GM20000 (cell line): ENCODE measurements at regions not wholly inside any gene's neighbourhood (a gene's known extent, or its start where the extent isn't known, plus 50 kb on each side); places are given as distances from the start of the nearest gene placed in this dataset.

Source experiments
- DNase-seq: peaks from one replicate; pipeline ENCODE4 v3.0.0; 2012; ENCODE audit warnings: low spot score
- CTCF ChIP-seq: IDR thresholded peaks from 2 replicates; pipeline ENCODE4 v1.5.1; 2012; ENCODE audit warnings: mild to moderate bottlenecking, control low read depth; ENCODE audit errors: extremely low read depth, missing control alignments

GRCh38 chr10:43710772-43711471 lies 62.2 kb upstream of the ZNF32 start:
- no peak for DNase-seq
- TF ChIP-seq CTCF: no peak

GRCh38 chr10:43708262-43708661 lies 59.6 kb upstream of the ZNF32 start:
- TF ChIP-seq CTCF: no peak
- DNase-seq: no peak

- TF ChIP-seq CTCF: no peak
- no peak for DNase-seq
Measured at GRCh38 chr10:43707770-43708169, 59.1 kb upstream of the ZNF32 start.

GRCh38 chr10:43706166-43706565 lies 57.5 kb upstream of the ZNF32 start:
- DNase-seq: no peak
- TF ChIP-seq CTCF: no peak

GRCh38 chr10:43703286-43703685 lies 54.6 kb upstream of the ZNF32 start:
- TF ChIP-seq CTCF: no peak
- no peak for DNase-seq

GRCh38 chr10:43702936-43703281 lies 54.2 kb upstream of the ZNF32 start:
- no peak for TF ChIP-seq CTCF

GRCh38 chr10:43702213-43702935 lies 53.7 kb upstream of the ZNF32 start:
- DNase-seq: no peak
- TF ChIP-seq CTCF: no peak

More at GRCh38 chr10:43702936-43703281, 54.2 kb upstream of the ZNF32 start:
- DNase-seq: no peak
